ENCODE measurements at regions not wholly inside any gene's neighbourhood (a gene's known extent, or its start where the extent isn't known, plus 50 kb on each side); places are given as distances from the start of the nearest gene placed in this dataset.

GRCh38 chr11:97973352-97973857 is 1047.3 kb upstream of the CNTN5 start:
- no peak for DNase-seq

GRCh38 chr11:97974798-97975498 is 1045.8 kb upstream of the CNTN5 start:
- no peak for DNase-seq

GRCh38 chr11:97977726-97978125 is 1043.0 kb upstream of the CNTN5 start:
- DNase-seq: no peak

DNA sequence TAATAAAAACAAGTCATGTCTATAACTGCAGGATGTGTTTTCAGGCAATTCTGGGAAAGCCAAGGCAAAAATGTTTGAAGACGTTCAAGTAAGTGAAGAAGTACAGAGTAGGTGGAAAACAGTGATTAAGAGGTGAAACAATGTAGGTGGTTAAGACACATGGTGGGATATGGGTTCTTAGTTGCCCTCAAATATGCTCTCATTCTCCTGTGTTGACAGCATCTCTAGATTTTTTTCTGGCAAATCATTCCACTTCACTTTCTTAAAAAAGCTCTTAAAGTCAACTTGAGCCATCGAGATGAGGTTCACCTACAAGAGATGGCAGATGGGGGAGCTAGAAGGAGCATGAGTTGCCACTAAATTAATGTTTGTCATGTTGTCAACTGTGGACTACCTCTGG is 1041.0 kb upstream of the CNTN5 start:
- no peak for DNase-seq

- DNase-seq: no peak
These were observed 1038.2 kb upstream of the CNTN5 start for GRCh38 chr11:97982512-97982911.

GRCh38 chr11:97989121-97989520 is 1031.6 kb upstream of the CNTN5 start:
- no peak for DNase-seq

GRCh38 chr11:97990162-97990920 is 1030.4 kb upstream of the CNTN5 start:
- no peak for DNase-seq

- no peak for DNase-seq
These were observed 1027.2 kb upstream of the CNTN5 start for GRCh38 chr11:97993562-97993961.

DNA sequence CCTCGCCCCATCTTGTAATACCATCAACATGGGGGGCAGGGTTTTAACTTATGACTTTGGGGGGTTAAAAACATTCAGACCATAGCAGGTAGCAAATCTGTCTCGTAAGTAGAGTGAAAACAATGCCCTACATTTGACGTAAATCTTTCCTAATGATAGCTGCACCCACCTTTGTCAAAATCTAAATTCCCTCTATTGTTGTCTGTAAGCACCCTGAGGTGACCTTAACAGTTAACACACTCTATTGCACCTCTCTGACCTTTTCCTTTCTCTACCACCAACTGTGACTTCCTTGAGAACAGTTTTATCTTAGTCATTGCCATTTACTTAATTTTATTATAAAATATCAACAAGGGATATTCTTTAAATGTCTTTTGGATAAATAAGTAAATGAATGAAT is 1024.9 kb upstream of the CNTN5 start:
- no peak for DNase-seq

- no peak for DNase-seq
These were observed 1024.0 kb upstream of the CNTN5 start for GRCh38 chr11:97996762-97997161.

GRCh38 chr11:98003606-98004371 is 1017.0 kb upstream of the CNTN5 start:
- DNase-seq: no peak

GRCh38 chr11:98007072-98007471 is 1013.7 kb upstream of the CNTN5 start:
- DNase-seq: no peak

- no peak for DNase-seq
These were observed 993.1 kb upstream of the CNTN5 start for GRCh38 chr11:98027652-98028051.

DNA sequence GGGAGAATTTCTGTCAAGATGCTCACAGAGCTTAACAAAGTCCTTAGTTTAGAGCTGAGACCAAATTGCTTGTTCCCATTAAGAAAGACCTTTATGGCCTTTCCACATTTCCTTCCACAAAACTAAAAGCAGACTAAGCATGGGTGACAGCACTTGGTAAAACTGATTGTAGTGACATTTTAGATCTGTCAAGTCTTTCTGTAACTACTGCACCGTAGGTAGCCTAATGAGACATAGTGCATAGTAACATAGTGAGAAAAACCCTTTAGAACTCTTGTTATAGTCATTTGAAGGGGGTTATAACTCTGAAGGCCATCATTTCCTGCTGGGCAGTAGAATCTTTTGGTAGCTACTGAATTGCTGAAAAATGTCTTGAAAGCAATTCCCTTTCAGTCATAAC is 990.9 kb upstream of the CNTN5 start:
- DNase-seq: no peak

DNA sequence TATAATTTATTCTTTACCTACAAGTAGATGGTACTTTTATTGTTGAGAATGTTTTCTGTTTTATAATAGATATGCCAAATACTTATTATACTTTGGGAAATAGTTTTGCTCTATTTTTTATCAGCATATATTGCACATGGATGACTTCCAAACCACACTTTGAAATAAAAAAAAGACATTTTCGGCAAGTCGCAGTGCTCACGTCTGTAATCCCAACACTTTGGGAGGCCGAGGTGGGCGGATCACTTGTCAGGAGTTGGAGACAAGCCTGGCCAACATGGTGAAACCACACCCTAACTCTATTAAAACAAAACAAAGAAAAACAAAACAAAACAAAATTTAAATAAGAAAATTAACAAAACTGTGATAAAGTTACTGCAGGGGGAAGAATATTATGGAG is 983.9 kb upstream of the CNTN5 start:
- no peak for DNase-seq

- DNase-seq: no peak
These were observed 980.5 kb upstream of the CNTN5 start for GRCh38 chr11:98040061-98040808.

GRCh38 chr11:98047647-98048046 is 973.1 kb upstream of the CNTN5 start:
- no peak for DNase-seq

GRCh38 chr11:98053851-98054250 is 966.9 kb upstream of the CNTN5 start:
- DNase-seq: no peak

GRCh38 chr11:98056945-98057344 is 963.8 kb upstream of the CNTN5 start:
- DNase-seq: no peak

DNA sequence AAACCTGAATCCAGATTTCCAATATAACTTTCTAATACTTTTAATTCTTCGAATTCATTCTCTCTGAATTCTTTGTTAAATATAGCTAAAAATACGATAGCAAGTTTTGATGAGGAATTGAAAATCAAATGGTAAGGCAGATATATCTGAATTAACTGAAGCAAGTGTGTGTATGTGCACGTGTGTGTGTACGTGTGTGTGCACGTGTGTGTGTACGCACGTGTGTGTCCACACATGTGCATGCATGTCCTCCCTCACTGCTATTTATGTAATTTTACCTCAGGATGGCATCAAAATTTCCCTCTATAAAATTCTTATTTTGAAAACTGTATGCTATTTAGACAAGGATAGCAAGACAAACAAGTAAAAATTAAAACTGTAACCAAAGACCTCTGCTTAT is 961.3 kb upstream of the CNTN5 start:
- DNase-seq: no peak

DNA sequence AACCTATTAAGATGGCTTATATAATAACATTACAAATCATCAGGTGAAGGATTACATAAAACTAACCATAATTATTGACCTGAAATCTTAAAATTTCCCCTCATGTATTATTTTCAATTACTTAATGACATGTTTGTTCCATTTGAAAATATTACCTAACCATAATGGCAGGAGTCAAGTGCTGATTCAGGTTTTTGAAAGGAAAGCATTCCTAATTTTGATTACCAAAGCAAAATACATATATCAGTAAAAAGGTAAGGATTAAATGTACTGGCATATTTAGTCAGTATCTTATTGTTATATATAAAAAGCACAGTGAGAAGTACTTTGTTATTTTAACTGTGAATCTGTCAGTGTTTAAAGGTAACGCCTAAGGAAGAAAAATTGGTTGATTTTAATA is 960.0 kb upstream of the CNTN5 start:
- no peak for DNase-seq

- DNase-seq: no peak
These were observed 958.9 kb upstream of the CNTN5 start for GRCh38 chr11:98061858-98062257.

- no peak for DNase-seq
These were observed 958.0 kb upstream of the CNTN5 start for GRCh38 chr11:98062714-98063113.

All from C1 segment of cervical spinal cord (tissue), 14 donors.